ENCODE measurements at regions not wholly inside any gene's neighbourhood (a gene's known extent, or its start where the extent isn't known, plus 50 kb on each side); places are given as distances from the start of the nearest gene placed in this dataset.

DNA sequence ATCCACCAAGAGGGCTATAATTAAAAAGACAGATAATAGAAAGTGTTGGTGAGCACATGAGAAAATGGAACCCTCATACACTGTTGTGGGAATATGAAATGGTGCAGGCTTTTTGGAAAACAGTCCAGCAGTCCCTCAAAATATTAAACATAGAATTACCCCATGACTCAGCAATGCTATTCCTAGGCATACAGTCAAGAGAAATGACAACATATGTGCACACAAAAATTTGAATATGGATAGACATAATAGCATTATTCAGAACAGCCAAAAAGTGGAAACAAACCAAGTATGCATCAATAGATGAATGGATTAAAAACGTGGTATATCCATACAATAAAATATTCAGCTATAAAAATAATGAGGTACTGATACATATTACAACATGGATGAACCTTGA is 64.5 kb upstream of the GDF10 start:
- H3K27ac ChIP-seq (ENCODE audit: low read depth in 1 of 2, low read length in 2 of 2), result no peak overlapping the region
- no peak for DNase-seq (ENCODE audit: low spot score)
- H3K9ac ChIP-seq (ENCODE audit: low read depth in 1 of 2, low read length in 2 of 2), result no peak overlapping the region
- H3K27me3 ChIP-seq (ENCODE audit: control insufficient read depth in 4 of 4, insufficient read depth in 4 of 4, low read length in 3 of 4), result no peaks in the 10 kb centered on the region
- TF ChIP-seq ZBTB33 (IDR thresholded peaks at IDR 0.05) (no peak), REST (IDR thresholded peaks at IDR 0.05) (no peak), FOXA1 (IDR thresholded peaks at IDR 0.05) (no peak), HNF4G (IDR thresholded peaks at IDR 0.05) (no peak), GABPA (IDR thresholded peaks at IDR 0.05 in 1 of 2, conservative IDR thresholded peaks at IDR 0.05 in 1 of 2) (no peak), FOXA2 (IDR thresholded peaks at IDR 0.05) (no peak), YY1 (IDR thresholded peaks at IDR 0.05) (no peak), HNF4A (conservative IDR thresholded peaks at IDR 0.05) (no peak), SP1 (IDR thresholded peaks at IDR 0.05) (no peak), RXRA (IDR thresholded peaks at IDR 0.05) (no peak), ATF3 (IDR thresholded peaks at IDR 0.05) (no peak), NR2F2 (IDR thresholded peaks at IDR 0.05) (no peak), EGR1 (IDR thresholded peaks at IDR 0.05; ENCODE audit: low read depth in 2 of 2) (no peak), JUND (IDR thresholded peaks at IDR 0.05) (no peak), TAF1 (conservative IDR thresholded peaks at IDR 0.05) (no peak), RAD21 (IDR thresholded peaks at IDR 0.05) (no peak)
- TF ChIP-seq, protein P1, sequence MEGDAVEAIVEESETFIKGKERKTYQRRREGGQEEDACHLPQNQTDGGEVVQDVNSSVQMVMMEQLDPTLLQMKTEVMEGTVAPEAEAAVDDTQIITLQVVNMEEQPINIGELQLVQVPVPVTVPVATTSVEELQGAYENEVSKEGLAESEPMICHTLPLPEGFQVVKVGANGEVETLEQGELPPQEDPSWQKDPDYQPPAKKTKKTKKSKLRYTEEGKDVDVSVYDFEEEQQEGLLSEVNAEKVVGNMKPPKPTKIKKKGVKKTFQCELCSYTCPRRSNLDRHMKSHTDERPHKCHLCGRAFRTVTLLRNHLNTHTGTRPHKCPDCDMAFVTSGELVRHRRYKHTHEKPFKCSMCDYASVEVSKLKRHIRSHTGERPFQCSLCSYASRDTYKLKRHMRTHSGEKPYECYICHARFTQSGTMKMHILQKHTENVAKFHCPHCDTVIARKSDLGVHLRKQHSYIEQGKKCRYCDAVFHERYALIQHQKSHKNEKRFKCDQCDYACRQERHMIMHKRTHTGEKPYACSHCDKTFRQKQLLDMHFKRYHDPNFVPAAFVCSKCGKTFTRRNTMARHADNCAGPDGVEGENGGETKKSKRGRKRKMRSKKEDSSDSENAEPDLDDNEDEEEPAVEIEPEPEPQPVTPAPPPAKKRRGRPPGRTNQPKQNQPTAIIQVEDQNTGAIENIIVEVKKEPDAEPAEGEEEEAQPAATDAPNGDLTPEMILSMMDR (IDR thresholded peaks at IDR 0.05; ENCODE audit: low read depth, low read length, missing input control), result no peak
- TF ChIP-seq, protein P2, sequence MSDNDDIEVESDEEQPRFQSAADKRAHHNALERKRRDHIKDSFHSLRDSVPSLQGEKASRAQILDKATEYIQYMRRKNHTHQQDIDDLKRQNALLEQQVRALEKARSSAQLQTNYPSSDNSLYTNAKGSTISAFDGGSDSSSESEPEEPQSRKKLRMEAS (IDR thresholded peaks at IDR 0.05), result no peak
- peaks cover 0 to 5% (median 3%) of the 10 kb centered on the region in 4 donors for H3K9me3 ChIP-seq (ENCODE audit: control insufficient read depth in 4 of 4, low read length in 3 of 4)
- no peak overlapping the region for H3K4me3 ChIP-seq (ENCODE audit: low read depth in 1 of 3, low read length in 3 of 3)
- no peaks in the 10 kb centered on the region for H3K36me3 ChIP-seq (ENCODE audit: control insufficient read depth in 4 of 4, insufficient read depth in 3 of 4, low read depth in 1 of 4, low read length in 3 of 4)
- WGBS, result 31% methylated on average over 1 of the region's 1 CpG
- H3K4me1 ChIP-seq (ENCODE audit: control insufficient read depth in 4 of 4, insufficient read depth in 4 of 4, low read length in 3 of 4), result no peaks in the 10 kb centered on the region

Data from liver (tissue), 8 donors.